GM18519 (cell line): ENCODE measurements at regions not wholly inside any gene's neighbourhood (a gene's known extent, or its start where the extent isn't known, plus 50 kb on each side); places are given as distances from the start of the nearest gene placed in this dataset.
"Not testable (repeated sequence)": the region's sequence is repeated elsewhere in the genome, so short reads cannot be mapped to it uniquely, and the experiment has no call there.

Experiments used
- ATAC-seq: cut with Tn5 transposase; IDR thresholded peaks from one replicate; pipeline ENCODE4 v1.9.1; 2021; ENCODE audit warnings: mild to moderate bottlenecking, moderate library complexity; ENCODE audit not compliant: unreplicated experiment, low FRiP score

DNA sequence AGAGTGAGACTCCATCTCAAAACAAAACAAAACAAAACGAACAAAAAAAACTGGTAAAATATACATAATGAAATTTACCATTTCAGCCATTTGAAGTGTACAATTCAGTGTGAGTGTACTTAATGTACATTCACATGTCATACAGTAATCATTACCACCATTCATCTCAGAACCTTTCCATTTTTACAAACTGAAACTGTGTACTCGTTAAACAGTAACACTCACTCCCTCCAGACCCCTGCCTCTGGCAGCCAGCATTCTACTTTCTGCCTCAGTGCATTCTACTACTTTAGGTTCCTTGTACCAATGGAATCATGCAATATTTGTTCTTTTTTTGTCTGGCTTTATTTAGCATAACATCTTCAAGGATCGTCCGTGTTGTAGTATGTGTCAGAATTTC is 87.5 kb upstream of the CRYM start:
- ATAC-seq = not testable (repeated sequence)

GRCh38 chr16:21363550-21364223 is 85.6 kb upstream of the CRYM start:
- ATAC-seq = not testable (repeated sequence)

DNA sequence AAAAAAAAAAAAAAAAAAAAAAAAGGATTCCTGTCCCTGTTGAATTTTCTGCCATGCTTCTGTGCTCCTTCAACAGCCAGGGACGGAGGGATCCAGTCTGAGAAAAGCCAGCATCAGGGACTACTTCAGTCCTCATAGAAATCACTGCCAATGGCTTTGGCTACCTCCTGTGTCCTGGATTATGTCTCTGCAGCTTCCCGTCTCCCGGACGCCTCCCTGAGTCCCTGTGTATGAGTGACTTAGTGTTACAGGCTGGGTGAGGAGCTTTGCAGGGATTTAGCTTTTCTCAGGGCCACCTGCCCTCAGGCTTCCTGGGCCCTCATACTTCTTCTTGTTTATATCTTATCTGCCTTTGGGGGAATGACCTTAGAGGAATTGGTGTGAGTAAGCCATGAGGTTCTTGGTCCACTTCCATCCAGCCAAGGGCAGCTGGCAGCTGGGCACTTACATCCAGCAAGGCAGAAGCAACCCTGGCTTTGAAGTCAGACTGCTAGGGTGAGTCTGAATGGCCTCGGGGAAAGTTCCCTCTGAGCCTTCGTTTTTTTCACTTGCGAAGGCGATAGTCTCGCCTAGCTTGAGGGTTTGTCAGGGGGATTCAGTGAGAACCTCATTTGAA is 83.6 kb upstream of the CRYM start:
- not testable (repeated sequence) for ATAC-seq

DNA sequence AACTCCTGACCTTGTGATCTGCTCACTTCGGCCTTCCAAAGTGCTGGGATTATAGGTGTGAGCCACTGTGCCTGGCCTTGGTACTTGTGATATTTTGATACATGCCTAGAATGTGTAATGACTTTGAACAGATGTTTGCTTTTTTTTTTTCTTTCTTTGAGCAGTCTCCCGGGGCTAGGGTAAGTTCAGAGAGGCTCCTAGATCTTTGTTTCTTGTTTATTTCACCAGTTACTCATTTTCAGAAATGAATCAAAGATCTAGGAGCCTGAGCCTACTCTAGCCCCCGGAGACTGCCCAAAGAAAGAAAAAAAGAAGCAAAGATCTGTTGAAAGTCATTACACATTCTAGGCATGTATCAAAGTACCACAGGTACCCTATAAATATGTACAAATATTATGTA is 83.0 kb upstream of the CRYM start:
- ATAC-seq = not testable (repeated sequence)

DNA sequence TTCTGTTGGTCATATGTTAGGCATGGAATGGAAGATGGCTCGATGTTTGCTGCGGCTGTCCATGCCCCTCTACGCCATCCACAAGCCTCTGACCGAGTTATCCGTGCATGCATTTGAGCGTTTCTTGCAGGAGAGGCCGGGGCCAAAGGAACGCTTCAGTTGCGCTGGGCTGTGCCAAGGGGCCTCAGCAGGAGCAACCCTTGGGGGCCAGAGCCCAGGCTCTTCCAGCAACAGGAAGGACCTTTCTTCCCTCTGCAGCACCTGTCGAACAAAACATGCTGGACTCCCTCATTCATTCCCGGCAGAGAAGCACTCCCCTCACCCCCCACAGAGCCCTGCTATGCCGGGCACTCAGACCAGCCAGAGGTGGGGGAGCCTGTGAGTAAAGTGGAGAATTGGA is 81.4 kb upstream of the CRYM start:
- ATAC-seq = not testable (repeated sequence)

GRCh38 chr16:21358261-21358795 is 80.2 kb upstream of the CRYM start:
- peak; percentile 57 for ATAC-seq

- ATAC-seq = not testable (repeated sequence)
Observed at GRCh38 chr16:21356308-21356707, 78.2 kb upstream of the CRYM start.

DNA sequence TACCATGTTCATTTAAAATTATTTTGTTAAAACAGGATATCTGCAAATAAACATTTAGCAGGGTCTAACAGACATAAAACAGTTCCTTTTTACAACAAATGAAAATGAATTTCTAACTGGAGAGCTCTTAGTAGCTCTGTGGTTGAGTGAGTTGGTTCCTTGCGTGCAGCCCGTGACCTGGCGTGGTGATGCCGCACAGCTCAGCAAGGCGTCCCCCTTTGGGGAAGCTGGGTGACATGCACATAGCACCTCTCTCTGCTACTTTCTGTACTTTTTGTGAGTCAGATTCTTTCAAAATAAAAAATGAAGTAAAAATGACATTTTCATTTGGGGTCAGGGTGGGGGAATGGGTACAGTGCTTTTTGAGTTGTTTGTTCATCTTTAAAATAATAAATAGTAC is 73.3 kb upstream of the CRYM start:
- ATAC-seq = not testable (repeated sequence)

GRCh38 chr16:21350851-21351250 is 72.8 kb upstream of the CRYM start:
- not testable (repeated sequence) for ATAC-seq

GRCh38 chr16:21349336-21349735 is 71.2 kb upstream of the CRYM start:
- not testable (repeated sequence) for ATAC-seq

DNA sequence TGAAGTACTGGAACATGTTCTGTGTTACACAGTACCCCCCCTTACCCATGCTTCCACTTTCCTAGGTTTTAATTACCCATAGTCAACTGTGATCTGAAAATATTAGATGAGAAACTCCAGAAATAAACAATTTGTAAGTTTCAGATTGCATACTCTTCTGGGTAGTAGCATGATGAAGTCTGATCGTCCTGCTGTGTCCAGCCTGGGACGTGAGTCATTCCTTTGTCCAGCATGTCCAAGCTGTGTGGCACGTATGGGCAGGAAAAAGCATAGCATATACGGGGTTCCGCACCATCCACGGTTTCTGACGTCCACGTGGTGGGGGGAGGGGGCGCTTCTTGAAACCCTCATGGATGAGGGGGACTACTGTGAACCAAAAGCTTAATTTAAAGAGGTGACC is 70.7 kb upstream of the CRYM start:
- not testable (repeated sequence) for ATAC-seq

DNA sequence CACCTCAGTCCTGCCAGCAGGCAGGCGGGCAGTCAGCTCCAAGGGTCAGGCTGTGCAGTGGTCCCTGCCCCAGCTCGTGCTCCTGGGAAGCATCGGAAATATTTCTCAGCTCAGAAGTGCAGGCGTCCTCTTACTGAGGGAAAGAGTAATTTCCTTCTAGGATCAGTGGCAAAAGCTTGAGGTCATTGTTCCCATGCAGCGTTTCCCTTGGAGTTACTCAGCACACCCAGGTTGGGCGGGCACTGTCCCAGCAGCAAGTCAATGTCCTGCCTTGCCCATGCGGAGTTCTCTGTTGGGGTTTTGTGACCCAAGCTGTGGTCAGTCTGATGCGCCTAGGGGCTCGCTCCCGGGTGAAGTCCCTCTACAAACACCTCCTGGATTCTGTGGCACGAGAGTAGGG is 69.4 kb upstream of the CRYM start:
- ATAC-seq = not testable (repeated sequence)

DNA sequence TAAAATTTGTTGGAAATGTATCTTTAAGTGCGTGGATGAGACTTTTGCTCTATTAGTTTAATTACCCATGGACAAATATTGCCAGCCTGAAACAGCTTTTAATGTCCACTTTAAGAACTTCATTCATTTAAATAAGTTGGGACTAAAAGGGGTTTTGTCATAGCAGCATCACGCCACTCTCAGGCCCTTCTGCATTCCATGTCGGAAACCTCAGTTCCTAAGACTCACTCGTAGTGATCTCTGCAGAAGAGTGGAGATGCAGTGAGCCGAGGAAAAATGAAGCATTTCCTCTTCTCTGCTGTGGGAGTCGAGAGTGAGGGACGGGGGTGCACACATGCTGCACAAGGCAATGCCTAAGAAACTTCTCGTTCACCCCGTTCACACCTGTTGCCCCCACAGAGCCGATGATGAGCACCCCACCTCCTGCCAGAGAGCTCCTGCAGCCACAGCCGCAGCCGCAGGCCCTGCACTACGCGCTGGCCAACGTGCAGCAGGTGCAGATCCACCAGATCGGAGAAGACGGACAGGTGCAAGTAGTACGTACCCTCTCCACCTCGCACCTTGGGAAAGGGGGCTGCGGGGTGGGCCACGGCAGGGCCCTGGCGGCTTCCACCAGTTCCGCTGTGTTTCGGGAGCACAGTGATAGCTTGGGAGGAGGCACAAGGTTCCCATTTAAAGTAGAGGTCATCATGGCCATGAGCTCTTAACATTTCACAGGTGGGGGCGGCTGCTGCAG is 68.8 kb upstream of the CRYM start:
- ATAC-seq = not testable (repeated sequence)

GRCh38 chr16:21344361-21344912 is 66.3 kb upstream of the CRYM start:
- not testable (repeated sequence) for ATAC-seq

- ATAC-seq = no peak
Observed at GRCh38 chr16:21341101-21341500, 63.0 kb upstream of the CRYM start.

- ATAC-seq = no peak
Observed at GRCh38 chr16:21339941-21340340, 61.9 kb upstream of the CRYM start.

DNA sequence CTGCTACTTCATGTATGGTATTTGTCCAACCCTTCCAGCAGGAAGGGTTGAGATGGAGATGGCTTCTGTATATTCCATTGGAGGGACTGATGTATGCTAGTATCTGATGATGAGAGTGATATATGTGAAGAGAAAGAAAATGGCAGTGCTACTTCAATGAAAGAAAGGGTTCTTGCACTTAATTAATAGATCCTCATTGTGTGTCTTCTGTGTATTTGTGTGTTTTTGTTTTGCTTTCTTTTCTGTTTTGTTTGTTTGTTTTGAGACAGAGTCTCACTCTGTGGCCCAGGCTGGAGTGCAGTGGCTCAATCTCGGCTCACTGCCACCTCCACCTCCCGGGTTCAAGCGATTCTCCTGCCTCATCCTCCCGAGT is 61.2 kb upstream of the CRYM start:
- ATAC-seq = no peak

DNA sequence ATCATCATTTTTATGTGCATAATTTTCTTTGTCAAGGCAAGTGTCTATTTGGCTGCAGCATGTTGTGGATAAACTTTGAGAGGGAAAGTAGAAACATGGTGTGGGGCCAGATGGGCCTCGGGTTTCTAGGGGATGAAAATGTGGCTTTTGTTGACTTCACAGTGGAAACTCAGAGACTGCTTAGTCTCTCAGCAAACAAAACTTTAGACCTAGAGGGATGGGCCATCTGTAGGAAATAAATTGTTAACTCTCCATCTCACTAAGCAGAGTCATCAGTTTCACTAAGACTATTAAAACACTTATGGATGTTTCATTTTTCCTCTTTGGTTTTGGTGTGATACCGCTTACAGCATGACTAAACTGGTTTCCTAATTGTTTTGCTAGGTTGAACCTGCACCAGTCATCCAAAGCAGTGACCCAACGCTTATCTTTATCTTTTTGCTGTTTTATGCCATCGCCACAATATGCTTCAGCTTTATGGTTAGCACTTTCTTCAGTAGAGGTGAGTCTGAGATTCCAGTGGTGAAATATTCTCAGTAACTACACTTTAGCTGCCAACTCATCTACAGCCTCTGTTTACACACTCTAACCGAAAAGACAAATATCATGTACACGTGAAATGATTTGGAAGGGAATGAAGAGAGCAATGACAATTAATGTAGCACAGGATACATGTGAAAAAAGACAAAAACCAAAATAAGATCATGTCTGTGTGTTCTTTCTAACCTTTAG is 60.6 kb upstream of the CRYM start:
- no peak for ATAC-seq

- ATAC-seq = no peak
Observed at GRCh38 chr16:21336231-21336630, 58.1 kb upstream of the CRYM start.
